RWPE2 (cell line): ENCODE measurements at regions not wholly inside any gene's neighbourhood (a gene's known extent, or its start where the extent isn't known, plus 50 kb on each side); places are given as distances from the start of the nearest gene placed in this dataset.
A peak's percentile ranks its signal among the peaks of the same experiment; 100 is the strongest.

Experiments
- ATAC-seq: fragments of 200-7000 bp; cut with Tn5 transposase; 3 replicates; pipeline ENCODE4 v1.9.1; 2021; ENCODE audit warnings: low read depth
- DNase-seq: peaks from one replicate; pipeline ENCODE4 v3.0.0-alpha.2; 2020; ENCODE audit warnings: low spot score
- H3K27ac ChIP-seq: fragments of 450-650 bp; 2 replicates; pipeline ENCODE4 v1.5.1; 2017; ENCODE audit warnings: mild to moderate bottlenecking; ENCODE audit not compliant: poor library complexity, severe bottlenecking
- H3K27me3 ChIP-seq: fragments of 250-450 bp; sonication (Bioruptor Pico); 2 replicates; pipeline ENCODE4 v1.5.1; 2021; ENCODE audit warnings: mild to moderate bottlenecking, moderate library complexity; ENCODE audit not compliant: insufficient read depth, poor library complexity, severe bottlenecking
- H3K36me3 ChIP-seq: fragments of 250-450 bp; sonication (Bioruptor Pico); 2 replicates; pipeline ENCODE4 v1.5.1; 2020; ENCODE audit warnings: low read depth, mild to moderate bottlenecking, moderate library complexity
- H3K4me1 ChIP-seq: fragments of 250-450 bp; sonication (Bioruptor Pico); 2 replicates; pipeline ENCODE4 v1.5.1; 2021; ENCODE audit warnings: mild to moderate bottlenecking, moderate library complexity; ENCODE audit not compliant: insufficient read depth, poor library complexity, severe bottlenecking
- H3K4me3 ChIP-seq: fragments of 250-450 bp; sonication (Bioruptor Pico); 2 replicates; pipeline ENCODE4 v1.5.1; 2021; ENCODE audit warnings: mild to moderate bottlenecking, moderate library complexity; ENCODE audit not compliant: severe bottlenecking
- H3K9me3 ChIP-seq: fragments of 250-450 bp; sonication (Bioruptor Pico); 2 replicates; pipeline ENCODE4 v1.5.1; 2021; ENCODE audit warnings: mild to moderate bottlenecking, moderate library complexity; ENCODE audit not compliant: severe bottlenecking
- TF ChIP-seq, protein P1 (sequence below): fragments of 450-650 bp; IDR thresholded peaks from one replicate; pipeline ENCODE4 v1.5.1; 2017; ENCODE audit warnings: mild to moderate bottlenecking, moderate library complexity; ENCODE audit not compliant: poor library complexity, severe bottlenecking

GRCh38 chr14:56491299-56492285, 88.0 kb upstream of the TMEM260 start:
- H3K4me1 ChIP-seq: no peaks in the 10 kb centered on the region
- no peak; the same call in 2 of the 3 replicates for ATAC-seq
- H3K27ac ChIP-seq: no peak overlapping the region
- no peak for DNase-seq
- H3K27me3 ChIP-seq: no peaks in the 10 kb centered on the region
- H3K9me3 ChIP-seq: no peaks in the 10 kb centered on the region
- H3K4me3 ChIP-seq: no peak overlapping the region
- TF ChIP-seq, protein P1, sequence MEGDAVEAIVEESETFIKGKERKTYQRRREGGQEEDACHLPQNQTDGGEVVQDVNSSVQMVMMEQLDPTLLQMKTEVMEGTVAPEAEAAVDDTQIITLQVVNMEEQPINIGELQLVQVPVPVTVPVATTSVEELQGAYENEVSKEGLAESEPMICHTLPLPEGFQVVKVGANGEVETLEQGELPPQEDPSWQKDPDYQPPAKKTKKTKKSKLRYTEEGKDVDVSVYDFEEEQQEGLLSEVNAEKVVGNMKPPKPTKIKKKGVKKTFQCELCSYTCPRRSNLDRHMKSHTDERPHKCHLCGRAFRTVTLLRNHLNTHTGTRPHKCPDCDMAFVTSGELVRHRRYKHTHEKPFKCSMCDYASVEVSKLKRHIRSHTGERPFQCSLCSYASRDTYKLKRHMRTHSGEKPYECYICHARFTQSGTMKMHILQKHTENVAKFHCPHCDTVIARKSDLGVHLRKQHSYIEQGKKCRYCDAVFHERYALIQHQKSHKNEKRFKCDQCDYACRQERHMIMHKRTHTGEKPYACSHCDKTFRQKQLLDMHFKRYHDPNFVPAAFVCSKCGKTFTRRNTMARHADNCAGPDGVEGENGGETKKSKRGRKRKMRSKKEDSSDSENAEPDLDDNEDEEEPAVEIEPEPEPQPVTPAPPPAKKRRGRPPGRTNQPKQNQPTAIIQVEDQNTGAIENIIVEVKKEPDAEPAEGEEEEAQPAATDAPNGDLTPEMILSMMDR: peak; percentile 69
- no peaks in the 10 kb centered on the region for H3K36me3 ChIP-seq

DNA sequence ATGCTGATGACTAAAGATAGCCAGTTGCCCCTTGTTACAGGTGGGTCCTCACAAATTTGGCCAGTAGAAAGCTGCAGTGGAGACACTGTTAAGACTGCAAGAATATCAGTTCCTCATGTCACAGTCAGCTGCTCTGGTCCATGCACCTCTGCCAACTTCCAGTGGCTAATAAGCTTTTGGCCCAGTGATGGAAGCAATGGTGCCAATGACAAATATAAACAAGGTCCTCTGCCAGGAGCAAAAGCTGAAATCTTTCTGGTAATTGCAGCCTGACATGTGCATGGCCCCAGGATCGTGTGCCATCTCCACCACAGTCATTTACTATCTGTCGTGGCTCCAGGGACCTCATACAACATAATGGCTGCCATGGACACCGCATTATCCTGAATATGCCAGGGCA, 85.4 kb upstream of the TMEM260 start:
- no peak for DNase-seq
- Histone ChIP-seq H3K4me3 (no peak overlapping the region), H3K9me3 (no peaks in the 10 kb centered on the region), H3K27ac (no peak overlapping the region), H3K27me3 (peaks cover 6% of the 10 kb centered on the region), H3K36me3 (no peaks in the 10 kb centered on the region), H3K4me1 (no peaks in the 10 kb centered on the region)
- ATAC-seq: no peak
- TF ChIP-seq, protein P1: no peak

- TF ChIP-seq, protein P1: no peak
- ATAC-seq (no peak), DNase-seq (no peak)
- Histone ChIP-seq H3K27me3 (peaks cover 6% of the 10 kb centered on the region), H3K36me3 (no peaks in the 10 kb centered on the region), H3K4me1 (no peaks in the 10 kb centered on the region), H3K4me3 (no peak overlapping the region), H3K9me3 (no peaks in the 10 kb centered on the region), H3K27ac (no peak overlapping the region)
Measured at GRCh38 chr14:56498112-56498511, 81.5 kb upstream of the TMEM260 start.

- Histone ChIP-seq H3K36me3 (no peaks in the 10 kb centered on the region), H3K27ac (no peak overlapping the region), H3K9me3 (no peaks in the 10 kb centered on the region), H3K4me3 (no peak overlapping the region), H3K27me3 (peaks cover 21% of the 10 kb centered on the region), H3K4me1 (no peaks in the 10 kb centered on the region)
- DNase-seq (no peak), ATAC-seq (no peak)
- TF ChIP-seq, protein P1: no peak
Measured at GRCh38 chr14:56501909-56502530, 77.6 kb upstream of the TMEM260 start.
